Prostate gland (tissue), 2 donors: ENCODE measurements at regions not wholly inside any gene's neighbourhood (a gene's known extent, or its start where the extent isn't known, plus 50 kb on each side); places are given as distances from the start of the nearest gene placed in this dataset.

Source experiments
- POLR2A ChIP-seq: fragments of 450-650 bp; IDR thresholded peaks from one replicate; pipeline ENCODE4 v1.6.1; 2016; ENCODE audit warnings: antibody characterized with exemption, mild to moderate bottlenecking
- TF ChIP-seq, protein P1 (sequence below), 4 experiments: fragments of 200-600 bp in 2 of 4; fragments of 450-650 bp in 2 of 4; sonication (generic) in 2 of 4; IDR thresholded peaks; 1 replicate in 3 of 4; 2 replicates in 1 of 4; pipeline ENCODE4 v1.5.1; 2016 to 2019; ENCODE audit warnings: antibody characterized with exemption in 4 of 4, mild to moderate bottlenecking in 2 of 4, moderate library complexity in 2 of 4

DNA sequence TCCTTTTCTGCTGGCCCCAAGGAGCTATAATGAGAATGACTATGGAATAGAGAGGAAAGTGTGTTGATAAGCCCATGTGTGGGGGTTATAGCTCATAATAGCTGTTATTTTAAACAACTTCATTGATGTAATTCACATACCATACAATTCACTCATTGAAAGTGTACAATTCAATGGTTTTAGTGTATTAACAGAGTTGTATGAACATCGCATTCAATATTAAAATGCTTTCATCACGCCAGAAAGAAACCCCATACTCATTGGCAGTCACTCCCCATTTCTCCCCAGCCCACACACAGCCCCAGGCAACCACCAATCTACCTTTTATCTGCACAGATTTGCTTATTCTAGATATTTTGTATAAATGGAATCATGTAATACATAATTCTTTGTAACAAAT is 139.6 kb upstream of the CYP1B1 start:
- no peak for TF ChIP-seq POLR2A
- TF ChIP-seq, protein P1, sequence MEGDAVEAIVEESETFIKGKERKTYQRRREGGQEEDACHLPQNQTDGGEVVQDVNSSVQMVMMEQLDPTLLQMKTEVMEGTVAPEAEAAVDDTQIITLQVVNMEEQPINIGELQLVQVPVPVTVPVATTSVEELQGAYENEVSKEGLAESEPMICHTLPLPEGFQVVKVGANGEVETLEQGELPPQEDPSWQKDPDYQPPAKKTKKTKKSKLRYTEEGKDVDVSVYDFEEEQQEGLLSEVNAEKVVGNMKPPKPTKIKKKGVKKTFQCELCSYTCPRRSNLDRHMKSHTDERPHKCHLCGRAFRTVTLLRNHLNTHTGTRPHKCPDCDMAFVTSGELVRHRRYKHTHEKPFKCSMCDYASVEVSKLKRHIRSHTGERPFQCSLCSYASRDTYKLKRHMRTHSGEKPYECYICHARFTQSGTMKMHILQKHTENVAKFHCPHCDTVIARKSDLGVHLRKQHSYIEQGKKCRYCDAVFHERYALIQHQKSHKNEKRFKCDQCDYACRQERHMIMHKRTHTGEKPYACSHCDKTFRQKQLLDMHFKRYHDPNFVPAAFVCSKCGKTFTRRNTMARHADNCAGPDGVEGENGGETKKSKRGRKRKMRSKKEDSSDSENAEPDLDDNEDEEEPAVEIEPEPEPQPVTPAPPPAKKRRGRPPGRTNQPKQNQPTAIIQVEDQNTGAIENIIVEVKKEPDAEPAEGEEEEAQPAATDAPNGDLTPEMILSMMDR (IDR thresholded peaks at IDR 0.05): no peak
